HS-27A (cell line): ENCODE measurements at regions not wholly inside any gene's neighbourhood (a gene's known extent, or its start where the extent isn't known, plus 50 kb on each side); places are given as distances from the start of the nearest gene placed in this dataset.
"Not testable (repeated sequence)": the region's sequence is repeated elsewhere in the genome, so short reads cannot be mapped to it uniquely, and the experiment has no call there.

Experiments used
- DNase-seq: peaks from one replicate; pipeline ENCODE4 v3.0.0-alpha.2; 2012; ENCODE audit warnings: low read depth, missing footprints

GRCh38 chr5:87138091-87138805 is 129.4 kb upstream of the RASA1 start:
- DNase-seq: no peak

GRCh38 chr5:87139795-87140194 is 127.9 kb upstream of the RASA1 start:
- no peak for DNase-seq

GRCh38 chr5:87141544-87141943 is 126.1 kb upstream of the RASA1 start:
- no peak for DNase-seq

GRCh38 chr5:87145853-87146252 is 121.8 kb upstream of the RASA1 start:
- not testable (repeated sequence) for DNase-seq

- DNase-seq: no peak
These were observed 120.2 kb upstream of the RASA1 start for GRCh38 chr5:87147441-87147840.

- DNase-seq: no peak
These were observed 117.1 kb upstream of the RASA1 start for GRCh38 chr5:87150630-87151029.

GRCh38 chr5:87151547-87151946 is 116.1 kb upstream of the RASA1 start:
- peak; percentile 67 for DNase-seq

- no peak for DNase-seq
These were observed 114.8 kb upstream of the RASA1 start for GRCh38 chr5:87152886-87153285.

GRCh38 chr5:87154191-87154590 is 113.5 kb upstream of the RASA1 start:
- no peak for DNase-seq

- no peak for DNase-seq
These were observed 112.6 kb upstream of the RASA1 start for GRCh38 chr5:87155106-87155505.

GRCh38 chr5:87156631-87157030 is 111.1 kb upstream of the RASA1 start:
- DNase-seq: no peak

GRCh38 chr5:87164409-87164808 is 103.3 kb upstream of the RASA1 start:
- DNase-seq: no peak

- no peak for DNase-seq
These were observed 98.2 kb upstream of the RASA1 start for GRCh38 chr5:87169300-87169991.

GRCh38 chr5:87170799-87171198 is 96.9 kb upstream of the RASA1 start:
- no peak for DNase-seq

GRCh38 chr5:87182649-87183048 is 85.0 kb upstream of the RASA1 start:
- no peak for DNase-seq

GRCh38 chr5:87183896-87184295 is 83.8 kb upstream of the RASA1 start:
- no peak for DNase-seq

- no peak for DNase-seq
These were observed 83.1 kb upstream of the RASA1 start for GRCh38 chr5:87184605-87185004.

GRCh38 chr5:87185838-87186237 is 81.8 kb upstream of the RASA1 start:
- no peak for DNase-seq

GRCh38 chr5:87188391-87188790 is 79.3 kb upstream of the RASA1 start:
- no peak for DNase-seq

- no peak for DNase-seq
These were observed 77.6 kb upstream of the RASA1 start for GRCh38 chr5:87190041-87190440.

GRCh38 chr5:87190687-87191086 is 77.0 kb upstream of the RASA1 start:
- no peak for DNase-seq

GRCh38 chr5:87191645-87192044 is 76.0 kb upstream of the RASA1 start:
- DNase-seq: no peak

GRCh38 chr5:87195104-87195591 is 72.5 kb upstream of the RASA1 start:
- DNase-seq: peak; percentile 38

GRCh38 chr5:87195616-87196015 is 72.1 kb upstream of the RASA1 start:
- DNase-seq: peak; percentile 5
